ENCODE measurements at regions not wholly inside any gene's neighbourhood (a gene's known extent, or its start where the extent isn't known, plus 50 kb on each side); places are given as distances from the start of the nearest gene placed in this dataset.

GRCh38 chr13:61188057-61188456 lies 227.6 kb downstream of the PCDH20 start:
- no peak for TF ChIP-seq CTCF (IDR thresholded peaks at IDR 0.05)
- no peak overlapping the region for H3K27ac Mint-ChIP-seq (ENCODE audit: unreplicated experiment)
- no peak for DNase-seq (ENCODE audit: extremely low spot score, unreplicated experiment)
- H3K4me1 Mint-ChIP-seq (ENCODE audit: unreplicated experiment) = no peaks in the 10 kb centered on the region
- peaks cover 10% of the 10 kb centered on the region for H3K27me3 Mint-ChIP-seq (ENCODE audit: unreplicated experiment)
- H3K4me3 Mint-ChIP-seq (ENCODE audit: unreplicated experiment) = no peak overlapping the region
- H3K36me3 Mint-ChIP-seq (ENCODE audit: unreplicated experiment) = no peaks in the 10 kb centered on the region
- H3K9me3 Mint-ChIP-seq (ENCODE audit: unreplicated experiment) = no peaks in the 10 kb centered on the region

DNA sequence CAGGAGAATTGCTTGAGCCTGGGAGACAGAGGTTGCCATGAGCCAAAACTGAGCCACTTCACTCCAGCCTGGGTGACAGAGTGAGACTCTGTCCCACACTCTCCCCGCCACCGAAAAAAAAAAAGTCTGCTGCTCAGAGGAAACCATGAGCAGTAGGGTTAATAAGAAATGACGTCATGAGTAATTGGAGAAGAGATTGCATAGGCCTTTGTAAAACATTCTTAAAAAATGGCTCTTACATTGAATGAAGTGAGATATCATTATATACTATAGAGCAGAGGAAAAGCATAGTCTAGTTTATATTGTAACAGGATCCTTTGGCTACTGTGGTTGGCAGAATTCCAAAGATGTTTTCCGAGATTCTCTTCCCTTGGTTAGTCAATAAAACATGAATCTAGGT lies 228.2 kb downstream of the PCDH20 start:
- H3K27ac Mint-ChIP-seq (ENCODE audit: unreplicated experiment) = no peak overlapping the region
- H3K4me1 Mint-ChIP-seq (ENCODE audit: unreplicated experiment) = no peaks in the 10 kb centered on the region
- no peak for DNase-seq (ENCODE audit: extremely low spot score, unreplicated experiment)
- peaks cover 11% of the 10 kb centered on the region for H3K27me3 Mint-ChIP-seq (ENCODE audit: unreplicated experiment)
- no peaks in the 10 kb centered on the region for H3K36me3 Mint-ChIP-seq (ENCODE audit: unreplicated experiment)
- no peaks in the 10 kb centered on the region for H3K9me3 Mint-ChIP-seq (ENCODE audit: unreplicated experiment)
- no peak for TF ChIP-seq CTCF (IDR thresholded peaks at IDR 0.05)
- H3K4me3 Mint-ChIP-seq (ENCODE audit: unreplicated experiment) = no peak overlapping the region

DNA sequence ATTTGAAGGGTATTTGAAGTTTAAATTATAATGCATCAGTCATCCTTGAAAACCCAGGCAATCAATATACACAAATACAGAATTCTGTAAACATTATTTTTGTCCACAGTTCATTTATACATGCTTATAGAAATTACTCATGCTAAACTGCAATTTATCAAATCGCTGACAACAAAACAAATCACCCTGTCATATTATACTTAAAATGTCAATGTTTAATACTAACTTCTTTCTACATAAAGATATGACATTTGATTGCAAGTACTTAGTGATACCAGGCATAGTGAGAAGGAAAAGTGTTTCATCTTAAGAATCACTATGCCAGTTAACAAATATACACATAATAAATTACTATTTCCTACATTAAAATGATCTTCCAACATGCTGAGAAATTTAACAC lies 232.0 kb downstream of the PCDH20 start:
- TF ChIP-seq CTCF (IDR thresholded peaks at IDR 0.05) = no peak
- Mint-ChIP-seq H3K4me3 (ENCODE audit: unreplicated experiment) (no peak overlapping the region), H3K9me3 (ENCODE audit: unreplicated experiment) (no peaks in the 10 kb centered on the region), H3K4me1 (ENCODE audit: unreplicated experiment) (no peaks in the 10 kb centered on the region), H3K27me3 (ENCODE audit: unreplicated experiment) (peaks cover 12% of the 10 kb centered on the region), H3K27ac (ENCODE audit: unreplicated experiment) (no peak overlapping the region), H3K36me3 (ENCODE audit: unreplicated experiment) (no peaks in the 10 kb centered on the region)
- no peak for DNase-seq (ENCODE audit: extremely low spot score, unreplicated experiment)

DNA sequence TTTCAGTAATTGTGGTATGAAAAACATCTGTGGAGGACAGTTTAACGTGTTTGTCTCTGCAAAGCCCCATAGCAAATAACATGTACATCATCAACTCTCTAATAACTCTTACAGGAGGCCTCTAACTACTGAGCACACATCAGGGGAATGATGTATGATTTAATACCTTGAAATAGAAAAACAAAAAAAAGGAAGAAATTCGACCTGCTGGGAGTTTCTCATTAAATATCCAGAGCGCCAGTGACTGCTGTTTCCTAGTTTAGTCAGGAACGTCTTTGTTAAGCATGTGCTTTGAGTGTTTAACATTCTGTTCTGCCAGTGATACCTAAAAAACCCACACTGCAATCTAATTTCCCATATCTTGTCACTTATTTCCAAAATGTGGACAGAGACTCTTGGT lies 235.4 kb downstream of the PCDH20 start:
- Mint-ChIP-seq H3K27me3 (ENCODE audit: unreplicated experiment) (peaks cover 12% of the 10 kb centered on the region), H3K4me3 (ENCODE audit: unreplicated experiment) (no peak overlapping the region), H3K27ac (ENCODE audit: unreplicated experiment) (no peak overlapping the region), H3K4me1 (ENCODE audit: unreplicated experiment) (no peaks in the 10 kb centered on the region), H3K36me3 (ENCODE audit: unreplicated experiment) (no peaks in the 10 kb centered on the region), H3K9me3 (ENCODE audit: unreplicated experiment) (peaks cover 4% of the 10 kb centered on the region)
- TF ChIP-seq CTCF (IDR thresholded peaks at IDR 0.05) = no peak
- DNase-seq (ENCODE audit: extremely low spot score, unreplicated experiment) = no peak

GRCh38 chr13:61179741-61180140 lies 235.9 kb downstream of the PCDH20 start:
- H3K9me3 Mint-ChIP-seq (ENCODE audit: unreplicated experiment) = peaks cover 5% of the 10 kb centered on the region
- H3K36me3 Mint-ChIP-seq (ENCODE audit: unreplicated experiment) = no peaks in the 10 kb centered on the region
- no peak overlapping the region for H3K4me3 Mint-ChIP-seq (ENCODE audit: unreplicated experiment)
- no peak for TF ChIP-seq CTCF (IDR thresholded peaks at IDR 0.05)
- no peaks in the 10 kb centered on the region for H3K4me1 Mint-ChIP-seq (ENCODE audit: unreplicated experiment)
- peaks cover 9% of the 10 kb centered on the region for H3K27me3 Mint-ChIP-seq (ENCODE audit: unreplicated experiment)
- DNase-seq (ENCODE audit: extremely low spot score, unreplicated experiment) = no peak
- no peak overlapping the region for H3K27ac Mint-ChIP-seq (ENCODE audit: unreplicated experiment)

Data from osteocyte (in vitro differentiated cells).